ENCODE measurements at regions not wholly inside any gene's neighbourhood (a gene's known extent, or its start where the extent isn't known, plus 50 kb on each side); places are given as distances from the start of the nearest gene placed in this dataset.

DNA sequence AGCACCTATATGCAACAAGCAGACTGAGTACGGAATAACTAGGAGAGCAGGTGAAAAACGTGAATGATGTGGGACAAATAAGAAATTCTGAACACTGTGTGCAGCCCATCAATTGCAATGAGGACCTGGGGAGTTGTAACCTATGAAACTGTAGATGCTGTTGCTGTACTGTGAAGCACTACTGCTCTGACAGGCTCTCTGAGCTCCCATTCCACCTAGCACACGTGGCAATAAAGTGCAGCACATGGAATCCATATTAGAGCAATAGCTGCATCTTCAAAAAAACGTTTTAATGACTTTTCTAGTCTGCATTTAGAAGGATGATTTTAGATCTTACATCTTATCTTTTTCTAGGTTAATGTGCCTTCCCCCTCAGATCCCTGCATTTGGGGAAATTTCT lies 748.7 kb upstream of the GOLIM4 start:
- no peak for TF ChIP-seq POLR2A (IDR thresholded peaks at IDR 0.05)
- TF ChIP-seq, protein P1, sequence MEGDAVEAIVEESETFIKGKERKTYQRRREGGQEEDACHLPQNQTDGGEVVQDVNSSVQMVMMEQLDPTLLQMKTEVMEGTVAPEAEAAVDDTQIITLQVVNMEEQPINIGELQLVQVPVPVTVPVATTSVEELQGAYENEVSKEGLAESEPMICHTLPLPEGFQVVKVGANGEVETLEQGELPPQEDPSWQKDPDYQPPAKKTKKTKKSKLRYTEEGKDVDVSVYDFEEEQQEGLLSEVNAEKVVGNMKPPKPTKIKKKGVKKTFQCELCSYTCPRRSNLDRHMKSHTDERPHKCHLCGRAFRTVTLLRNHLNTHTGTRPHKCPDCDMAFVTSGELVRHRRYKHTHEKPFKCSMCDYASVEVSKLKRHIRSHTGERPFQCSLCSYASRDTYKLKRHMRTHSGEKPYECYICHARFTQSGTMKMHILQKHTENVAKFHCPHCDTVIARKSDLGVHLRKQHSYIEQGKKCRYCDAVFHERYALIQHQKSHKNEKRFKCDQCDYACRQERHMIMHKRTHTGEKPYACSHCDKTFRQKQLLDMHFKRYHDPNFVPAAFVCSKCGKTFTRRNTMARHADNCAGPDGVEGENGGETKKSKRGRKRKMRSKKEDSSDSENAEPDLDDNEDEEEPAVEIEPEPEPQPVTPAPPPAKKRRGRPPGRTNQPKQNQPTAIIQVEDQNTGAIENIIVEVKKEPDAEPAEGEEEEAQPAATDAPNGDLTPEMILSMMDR (IDR thresholded peaks at IDR 0.05), result no peak

Data from thyroid gland (tissue), 4 donors.